Mononuclear cell (primary cell): ENCODE measurements at regions not wholly inside any gene's neighbourhood (a gene's known extent, or its start where the extent isn't known, plus 50 kb on each side); places are given as distances from the start of the nearest gene placed in this dataset.

Source experiments
- H3K27me3 ChIP-seq: 2 replicates; pipeline ENCODE4 v1.6.0; 2011; ENCODE audit warnings: low read length, control low read depth; ENCODE audit not compliant: insufficient read depth
- H3K4me1 ChIP-seq: 2 replicates; pipeline ENCODE4 v1.5.1; 2011; ENCODE audit warnings: mild to moderate bottlenecking, low read length, control low read depth; ENCODE audit not compliant: insufficient read depth
- H3K4me3 ChIP-seq: 2 replicates; pipeline ENCODE4 v1.5.1; 2011; ENCODE audit warnings: mild to moderate bottlenecking, low read length, moderate library complexity
- H3K9me3 ChIP-seq: 2 replicates; pipeline ENCODE4 v1.5.1; 2011; ENCODE audit warnings: low read depth, mild to moderate bottlenecking, control low read depth, low read length

GRCh38 chr11:45541693-45542434 is 123.6 kb downstream of the CHST1 start:
- Histone ChIP-seq H3K27me3 (no peaks in the 10 kb centered on the region), H3K4me1 (no peaks in the 10 kb centered on the region), H3K9me3 (no peaks in the 10 kb centered on the region), H3K4me3 (no peak overlapping the region)

- H3K27me3 ChIP-seq, result no peaks in the 10 kb centered on the region
- no peaks in the 10 kb centered on the region for H3K9me3 ChIP-seq
- H3K4me1 ChIP-seq, result no peaks in the 10 kb centered on the region
- H3K4me3 ChIP-seq, result no peak overlapping the region
These were observed 126.5 kb downstream of the CHST1 start for GRCh38 chr11:45538939-45539338.

GRCh38 chr11:45538363-45538762 is 127.1 kb downstream of the CHST1 start:
- Histone ChIP-seq H3K4me1 (no peaks in the 10 kb centered on the region), H3K4me3 (no peak overlapping the region), H3K27me3 (no peaks in the 10 kb centered on the region), H3K9me3 (no peaks in the 10 kb centered on the region)

GRCh38 chr11:45537614-45538013 is 127.8 kb downstream of the CHST1 start:
- Histone ChIP-seq H3K4me3 (no peak overlapping the region), H3K9me3 (no peaks in the 10 kb centered on the region), H3K27me3 (no peaks in the 10 kb centered on the region), H3K4me1 (no peaks in the 10 kb centered on the region)

GRCh38 chr11:45535033-45535432 is 130.4 kb downstream of the CHST1 start:
- Histone ChIP-seq H3K9me3 (no peaks in the 10 kb centered on the region), H3K4me3 (no peak overlapping the region), H3K27me3 (no peaks in the 10 kb centered on the region), H3K4me1 (no peaks in the 10 kb centered on the region)

- Histone ChIP-seq H3K9me3 (no peaks in the 10 kb centered on the region), H3K27me3 (no peaks in the 10 kb centered on the region), H3K4me3 (no peak overlapping the region), H3K4me1 (no peaks in the 10 kb centered on the region)
These were observed 131.3 kb downstream of the CHST1 start for GRCh38 chr11:45534132-45534531.

GRCh38 chr11:45532546-45532945 is 132.9 kb downstream of the CHST1 start:
- H3K27me3 ChIP-seq, result no peaks in the 10 kb centered on the region
- H3K9me3 ChIP-seq, result no peaks in the 10 kb centered on the region
- no peak overlapping the region for H3K4me3 ChIP-seq
- no peaks in the 10 kb centered on the region for H3K4me1 ChIP-seq

- H3K9me3 ChIP-seq, result no peaks in the 10 kb centered on the region
- no peaks in the 10 kb centered on the region for H3K27me3 ChIP-seq
- no peaks in the 10 kb centered on the region for H3K4me1 ChIP-seq
- no peak overlapping the region for H3K4me3 ChIP-seq
These were observed 134.6 kb downstream of the CHST1 start for GRCh38 chr11:45530776-45531175.

- H3K4me1 ChIP-seq, result no peaks in the 10 kb centered on the region
- H3K27me3 ChIP-seq, result no peaks in the 10 kb centered on the region
- H3K9me3 ChIP-seq, result no peaks in the 10 kb centered on the region
- no peak overlapping the region for H3K4me3 ChIP-seq
These were observed 135.3 kb downstream of the CHST1 start for GRCh38 chr11:45530111-45530510.

GRCh38 chr11:45528435-45528834 is 137.0 kb downstream of the CHST1 start:
- H3K4me1 ChIP-seq, result no peaks in the 10 kb centered on the region
- H3K4me3 ChIP-seq, result no peak overlapping the region
- no peaks in the 10 kb centered on the region for H3K27me3 ChIP-seq
- no peaks in the 10 kb centered on the region for H3K9me3 ChIP-seq

GRCh38 chr11:45527898-45528297 is 137.5 kb downstream of the CHST1 start:
- Histone ChIP-seq H3K4me1 (no peaks in the 10 kb centered on the region), H3K9me3 (no peaks in the 10 kb centered on the region), H3K27me3 (no peaks in the 10 kb centered on the region), H3K4me3 (no peak overlapping the region)

- no peaks in the 10 kb centered on the region for H3K27me3 ChIP-seq
- H3K4me3 ChIP-seq, result no peak overlapping the region
- H3K9me3 ChIP-seq, result no peaks in the 10 kb centered on the region
- H3K4me1 ChIP-seq, result no peaks in the 10 kb centered on the region
These were observed 140.0 kb downstream of the CHST1 start for GRCh38 chr11:45525393-45525792.

GRCh38 chr11:45523760-45524159 is 141.7 kb downstream of the CHST1 start:
- no peak overlapping the region for H3K4me3 ChIP-seq
- no peaks in the 10 kb centered on the region for H3K27me3 ChIP-seq
- peaks cover 13% of the 10 kb centered on the region for H3K4me1 ChIP-seq
- no peaks in the 10 kb centered on the region for H3K9me3 ChIP-seq

GRCh38 chr11:45518833-45519535 is 146.4 kb downstream of the CHST1 start:
- H3K4me3 ChIP-seq, result no peak overlapping the region
- no peaks in the 10 kb centered on the region for H3K9me3 ChIP-seq
- no peaks in the 10 kb centered on the region for H3K27me3 ChIP-seq
- peaks cover 13% of the 10 kb centered on the region for H3K4me1 ChIP-seq

- Histone ChIP-seq H3K4me1 (peaks cover 13% of the 10 kb centered on the region), H3K9me3 (no peaks in the 10 kb centered on the region), H3K27me3 (no peaks in the 10 kb centered on the region), H3K4me3 (no peak overlapping the region)
These were observed 147.1 kb downstream of the CHST1 start for GRCh38 chr11:45518141-45518832.
